ENCODE measurements at regions not wholly inside any gene's neighbourhood (a gene's known extent, or its start where the extent isn't known, plus 50 kb on each side); places are given as distances from the start of the nearest gene placed in this dataset.

DNA sequence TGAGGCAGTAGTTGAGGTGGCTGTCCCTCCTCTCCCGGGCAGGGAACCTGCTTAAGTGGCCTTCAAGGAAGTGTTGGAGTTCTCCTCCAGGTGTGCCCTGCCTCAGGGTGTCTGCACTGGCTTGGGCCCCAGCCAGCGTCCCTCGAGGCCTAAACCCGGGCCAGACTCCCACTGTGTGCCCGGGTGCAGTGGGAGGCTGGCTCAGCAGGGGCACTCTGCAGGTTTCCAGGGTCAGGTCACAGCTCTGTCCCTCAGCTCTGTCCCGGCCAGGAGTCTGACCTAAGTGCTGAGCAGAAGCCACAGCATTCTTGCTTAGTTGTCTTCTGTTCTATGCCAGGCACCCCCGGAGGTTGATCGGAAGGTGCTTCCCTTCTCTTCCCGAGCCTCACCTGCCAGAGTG is 69.0 kb upstream of the OTOS start:
- DNase-seq (ENCODE audit: low spot score) = no peak

DNA sequence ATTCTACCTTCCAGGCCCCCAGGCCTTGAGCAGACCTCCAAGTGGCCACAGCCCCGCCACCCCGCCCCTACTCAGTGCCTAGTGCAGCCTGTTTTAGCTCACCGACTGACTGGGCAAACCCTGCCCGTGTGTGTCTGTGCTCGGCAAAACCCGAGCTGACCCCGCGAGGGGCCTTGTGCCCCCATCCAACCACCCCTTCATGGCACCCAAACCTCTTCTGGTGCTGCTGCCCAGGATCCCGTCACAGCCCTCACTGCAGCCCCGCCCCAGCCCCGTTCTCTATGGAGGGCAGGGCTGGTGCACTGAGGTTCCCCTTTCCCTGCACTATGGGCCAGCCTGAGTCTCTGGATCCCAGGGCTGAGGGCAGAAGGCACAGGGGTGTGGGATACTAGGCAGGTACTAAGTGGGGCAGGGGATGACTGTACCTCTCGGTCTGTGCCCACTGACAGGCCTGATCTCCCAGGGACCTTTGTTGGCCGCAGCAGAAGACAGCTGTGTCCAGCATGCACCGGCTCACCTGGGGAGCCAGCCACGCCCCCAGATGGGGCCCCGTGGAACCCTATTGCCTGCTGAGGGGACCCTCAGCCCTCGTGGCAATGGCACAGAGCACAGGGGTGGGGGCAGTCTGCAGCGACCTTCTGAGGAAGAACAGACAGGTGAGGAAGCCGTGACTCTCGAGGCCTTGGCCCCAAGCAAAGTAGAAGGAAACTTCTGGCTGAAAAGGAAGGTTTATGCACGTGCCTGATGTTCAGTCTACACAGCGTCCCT is 69.9 kb upstream of the OTOS start:
- DNase-seq (ENCODE audit: low spot score) = no peak

DNA sequence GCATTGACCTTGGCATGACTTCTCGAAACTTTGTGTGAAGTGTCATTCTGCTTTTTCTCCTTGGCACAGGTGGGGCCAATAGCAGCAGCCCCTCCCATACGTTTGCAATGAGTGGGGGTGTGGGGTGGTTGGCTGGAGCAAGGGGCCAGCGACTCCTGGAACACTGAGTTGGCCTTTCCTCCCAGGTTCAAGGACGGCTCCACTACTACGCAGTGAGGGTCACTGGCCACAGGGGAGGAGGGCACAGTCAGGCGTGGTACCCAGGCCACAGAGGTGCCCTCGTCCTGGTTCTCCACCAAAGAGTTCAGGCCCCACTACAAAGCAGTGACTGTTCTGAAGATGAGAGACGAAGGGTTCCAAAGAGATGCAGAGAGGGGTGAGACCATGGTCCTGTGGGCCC is 70.6 kb upstream of the OTOS start:
- DNase-seq (ENCODE audit: low spot score) = no peak

DNA sequence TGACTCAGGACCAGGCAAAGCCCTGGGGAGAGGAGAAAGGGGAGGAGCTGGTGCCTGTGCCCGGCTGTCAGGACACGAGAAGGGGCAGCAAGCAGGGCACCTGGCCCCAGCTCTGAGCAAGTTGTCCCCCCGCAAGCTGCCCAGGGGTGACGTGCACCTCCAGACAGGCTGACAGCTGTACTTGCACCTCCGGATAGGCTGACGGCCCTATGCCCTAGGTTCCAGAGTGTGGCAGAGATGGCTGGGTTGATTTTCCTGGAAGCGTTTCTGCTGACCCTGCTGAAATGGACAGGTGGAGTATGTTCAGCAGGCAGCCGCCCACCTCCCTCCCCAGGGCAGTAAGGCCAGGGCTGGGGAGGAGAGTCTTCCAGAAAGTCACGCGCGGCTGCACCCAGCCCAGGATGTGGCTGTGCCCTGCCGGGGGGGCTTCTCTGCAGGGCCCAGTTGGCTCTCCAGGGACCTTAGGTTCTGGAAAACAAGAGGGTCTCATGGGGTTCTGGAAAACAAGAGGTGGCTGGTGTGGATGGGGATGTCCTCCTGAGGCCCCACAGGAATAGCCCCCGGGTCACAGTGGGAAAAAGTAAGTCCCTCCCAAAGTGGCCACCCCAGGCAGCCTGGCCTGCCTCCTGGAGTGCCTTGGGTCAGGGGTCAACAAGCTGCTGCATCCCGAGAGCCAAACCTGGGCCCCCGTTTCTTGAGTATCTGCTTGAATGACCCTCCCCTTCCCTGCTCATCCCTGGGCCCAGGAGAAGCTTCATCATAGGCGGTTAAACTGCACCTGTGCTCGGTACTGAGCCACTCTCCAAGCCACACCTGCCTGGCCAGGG is 71.4 kb upstream of the OTOS start:
- no peak for DNase-seq (ENCODE audit: low spot score)

DNA sequence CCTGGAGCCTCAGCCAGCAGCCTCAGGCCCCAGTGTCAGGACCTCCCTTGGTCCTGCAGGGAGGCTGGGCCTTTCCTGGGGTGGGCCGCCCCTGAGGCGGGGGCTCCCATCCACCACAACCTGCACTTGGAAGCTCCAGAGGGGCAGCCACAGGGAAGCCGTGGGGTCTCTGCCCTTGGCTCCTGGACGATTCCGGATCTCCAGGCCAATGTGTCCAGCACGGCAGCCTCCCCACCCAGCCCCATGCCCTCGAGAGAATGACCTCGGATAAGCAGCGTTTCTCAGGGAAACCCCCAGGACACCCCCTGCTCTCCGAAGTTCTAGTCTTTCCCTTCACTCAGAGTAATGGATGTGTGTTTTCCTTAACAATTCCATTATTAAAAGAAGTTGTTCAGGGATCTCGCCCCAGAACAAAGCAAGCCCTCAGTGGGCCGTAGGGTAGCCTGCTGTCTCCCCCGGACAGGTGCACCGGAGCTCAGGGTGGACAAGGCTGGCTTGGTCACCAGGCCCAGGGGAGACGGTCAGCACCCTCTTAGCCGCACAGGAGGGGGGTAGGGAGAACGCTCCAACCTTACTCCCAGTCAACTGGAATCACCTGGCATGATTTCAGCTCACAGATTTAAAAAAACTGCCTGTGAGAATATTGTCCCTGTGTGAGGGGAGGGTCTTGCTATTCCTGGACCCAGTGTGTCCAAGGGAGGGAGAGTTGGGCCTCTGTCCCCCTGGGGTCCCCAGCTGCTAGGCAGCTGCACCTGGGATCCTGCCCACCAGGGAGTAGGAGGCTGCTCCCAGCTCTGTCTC is 72.2 kb upstream of the OTOS start:
- no peak for DNase-seq (ENCODE audit: low spot score)

DNA sequence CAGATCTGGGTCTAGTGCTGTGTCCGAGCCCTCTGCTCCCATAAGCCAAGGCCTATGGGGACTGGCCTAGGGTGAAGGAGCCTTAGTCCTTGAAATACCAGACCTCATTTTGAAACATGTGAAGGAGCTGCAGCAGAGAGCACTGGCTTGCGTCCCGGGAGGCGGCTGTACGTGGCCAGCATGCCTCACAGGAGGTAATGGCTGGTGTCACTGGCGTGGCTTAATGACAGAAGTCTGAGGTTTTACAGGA is 72.7 kb upstream of the OTOS start:
- no peak for DNase-seq (ENCODE audit: low spot score)

DNA sequence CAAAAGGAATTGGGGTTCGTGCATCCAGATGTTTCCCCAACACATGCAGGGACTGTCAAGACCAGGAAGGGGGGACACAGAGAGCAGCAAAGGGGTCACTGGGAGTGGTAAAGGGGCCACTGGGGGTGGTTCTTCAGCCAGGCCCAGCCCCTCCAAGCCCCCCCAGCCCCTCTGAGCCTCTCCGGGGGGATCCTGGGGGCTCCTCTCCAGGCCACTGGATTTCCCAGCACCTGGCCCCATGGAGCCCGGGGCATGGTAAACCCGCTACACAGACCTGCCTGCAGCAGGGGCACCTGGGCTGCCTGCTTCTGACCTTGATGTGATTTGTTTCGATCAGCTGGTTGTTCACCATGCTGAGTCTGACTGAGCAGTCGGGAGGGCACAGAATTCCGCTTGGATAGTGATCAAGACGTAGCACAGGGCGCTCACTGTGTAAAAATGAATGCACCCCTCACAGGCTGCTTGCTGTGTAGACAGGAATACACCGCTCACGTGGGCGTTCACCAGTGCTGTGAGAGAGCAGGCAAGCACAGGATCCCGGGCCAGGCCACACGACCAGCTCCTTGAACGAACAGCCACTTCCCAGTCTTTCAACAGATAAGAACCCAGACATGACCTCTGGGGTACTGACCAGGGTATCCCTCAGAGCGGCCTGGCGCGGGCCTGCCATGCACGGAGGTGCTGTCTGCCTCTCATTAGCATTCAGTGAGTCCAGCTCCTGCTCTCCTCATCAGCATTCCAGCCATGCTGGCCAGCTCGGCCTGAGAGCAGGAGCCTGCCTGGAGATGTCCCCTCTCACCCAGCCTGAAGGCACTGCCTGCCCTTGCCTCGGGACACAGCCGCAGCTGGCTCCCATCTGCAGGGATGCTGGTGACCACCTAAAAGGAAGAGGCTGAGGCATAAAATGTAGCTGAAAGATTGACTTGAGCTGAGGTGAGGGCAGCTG is 73.3 kb upstream of the OTOS start:
- no peak for DNase-seq (ENCODE audit: low spot score)

DNA sequence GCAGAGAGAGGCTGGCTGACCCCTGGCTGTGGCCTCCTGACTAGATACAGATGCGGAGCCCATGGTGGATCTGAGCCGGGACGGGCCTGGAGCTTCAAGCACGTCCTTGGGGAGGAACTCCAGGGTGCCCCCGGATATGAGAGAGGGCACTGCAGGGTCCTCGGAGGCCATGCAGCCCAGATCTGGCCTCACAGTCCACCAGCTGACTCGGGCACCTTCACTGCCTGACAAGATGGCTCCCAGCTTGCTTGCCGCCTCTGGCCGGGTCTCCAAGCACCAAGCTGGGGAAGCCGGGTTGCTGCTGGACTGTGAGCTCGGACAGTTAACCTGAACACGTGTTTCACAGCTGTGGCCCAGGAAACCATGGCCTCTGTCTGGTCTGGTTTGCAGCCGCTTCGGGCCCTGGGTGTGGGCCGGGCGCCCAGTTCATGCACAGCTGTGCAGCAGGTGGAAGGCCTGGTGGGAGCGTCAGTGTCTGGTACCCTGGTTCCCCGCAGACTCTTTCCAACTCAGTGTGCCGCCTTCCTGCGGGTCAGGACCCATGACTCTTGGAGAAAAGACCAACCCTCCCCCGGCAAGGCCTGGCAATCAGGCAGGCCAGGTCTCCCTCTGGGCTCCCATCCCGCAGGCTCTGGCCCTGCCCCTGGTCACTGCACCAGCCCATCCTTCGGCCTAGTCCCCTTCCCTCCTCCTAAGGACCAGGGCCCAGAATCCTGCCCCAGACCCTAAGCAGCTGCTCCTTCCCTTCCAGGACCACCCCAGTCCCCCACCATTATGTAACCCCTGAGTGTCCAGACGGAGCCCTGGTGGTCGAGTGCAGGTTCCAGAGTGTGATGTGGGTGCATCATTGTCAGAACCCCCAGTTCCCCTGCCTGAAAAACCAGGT is 74.6 kb upstream of the OTOS start:
- DNase-seq (ENCODE audit: low spot score) = no peak

DNA sequence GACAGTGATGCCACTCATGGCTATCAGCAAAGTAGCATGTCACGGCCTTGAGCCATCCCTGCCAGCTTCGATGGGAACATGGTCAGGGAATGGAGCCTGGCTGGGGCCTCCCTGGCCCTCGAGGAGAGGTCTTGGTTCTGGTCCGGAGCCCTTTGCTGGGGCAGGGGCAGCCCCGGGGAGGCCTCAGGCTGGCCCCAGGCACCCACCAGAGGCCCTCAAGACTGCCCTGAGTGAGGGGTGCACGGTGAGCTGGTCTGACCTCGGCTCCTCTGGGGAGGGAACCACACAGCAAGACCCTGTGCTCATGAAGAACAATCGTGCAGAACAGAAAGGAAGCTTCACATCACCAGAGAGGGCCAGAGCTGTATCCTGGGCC is 75.2 kb upstream of the OTOS start:
- no peak for DNase-seq (ENCODE audit: low spot score)

DNA sequence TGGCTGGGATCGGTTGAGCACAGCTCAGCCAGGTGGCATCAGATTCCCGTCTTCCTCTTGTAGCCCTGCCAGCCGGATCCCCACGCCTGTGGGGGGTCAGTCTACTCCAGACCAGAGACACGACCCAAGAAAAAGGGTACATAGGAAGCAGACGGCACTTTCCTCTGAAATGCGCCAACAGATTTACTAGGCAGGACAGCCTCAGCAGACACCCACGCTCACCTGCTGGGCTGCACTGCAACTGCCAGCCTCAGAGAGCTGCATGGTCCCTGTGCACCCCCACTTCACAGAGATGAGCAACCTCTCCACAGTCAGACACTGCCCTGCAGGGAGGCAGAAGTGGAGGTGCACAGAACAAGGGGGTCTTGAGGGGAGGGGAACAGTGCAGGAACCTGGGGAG is 75.7 kb upstream of the OTOS start:
- no peak for DNase-seq (ENCODE audit: low spot score)

DNA sequence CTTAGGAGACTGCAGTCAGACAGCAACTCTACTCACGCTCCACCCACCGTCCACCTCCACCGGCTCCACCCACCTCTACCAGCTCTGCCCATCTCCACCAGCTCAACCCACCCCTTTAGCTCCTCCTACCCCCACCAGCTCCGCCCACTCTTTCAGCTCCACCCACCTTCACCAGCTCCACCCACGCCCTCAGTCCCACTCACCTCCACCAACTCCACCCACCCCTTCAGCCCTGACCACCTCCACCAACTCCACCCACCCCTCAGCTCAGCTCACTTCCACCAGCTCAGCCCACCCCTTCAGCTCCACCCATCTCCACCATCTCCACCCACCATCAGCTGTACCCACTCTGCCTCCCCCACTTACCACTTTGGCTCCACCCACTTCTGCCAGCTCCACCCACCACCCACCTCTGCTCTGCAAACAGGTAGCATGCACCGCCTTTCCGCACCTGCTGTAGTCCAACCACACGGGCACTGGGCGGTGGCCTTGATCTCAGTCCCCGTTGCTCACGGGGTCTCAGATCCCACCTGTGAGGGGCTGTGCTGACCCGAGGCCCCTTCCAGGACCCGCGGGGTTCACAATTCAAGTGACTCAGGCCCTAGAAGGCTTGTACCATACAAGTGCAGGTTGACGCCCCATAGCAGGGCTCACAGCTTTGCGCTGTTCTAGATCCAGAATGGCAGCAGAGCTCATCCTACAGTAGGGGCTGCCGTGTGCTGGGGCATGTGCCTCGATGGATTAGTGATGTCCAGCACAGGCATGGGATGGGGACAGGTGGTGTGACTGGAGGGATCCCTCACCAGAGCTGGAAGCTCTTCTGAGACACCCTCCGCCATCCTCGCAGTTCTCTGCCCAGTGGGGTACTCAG is 77.2 kb upstream of the OTOS start:
- DNase-seq (ENCODE audit: low spot score) = no peak

DNA sequence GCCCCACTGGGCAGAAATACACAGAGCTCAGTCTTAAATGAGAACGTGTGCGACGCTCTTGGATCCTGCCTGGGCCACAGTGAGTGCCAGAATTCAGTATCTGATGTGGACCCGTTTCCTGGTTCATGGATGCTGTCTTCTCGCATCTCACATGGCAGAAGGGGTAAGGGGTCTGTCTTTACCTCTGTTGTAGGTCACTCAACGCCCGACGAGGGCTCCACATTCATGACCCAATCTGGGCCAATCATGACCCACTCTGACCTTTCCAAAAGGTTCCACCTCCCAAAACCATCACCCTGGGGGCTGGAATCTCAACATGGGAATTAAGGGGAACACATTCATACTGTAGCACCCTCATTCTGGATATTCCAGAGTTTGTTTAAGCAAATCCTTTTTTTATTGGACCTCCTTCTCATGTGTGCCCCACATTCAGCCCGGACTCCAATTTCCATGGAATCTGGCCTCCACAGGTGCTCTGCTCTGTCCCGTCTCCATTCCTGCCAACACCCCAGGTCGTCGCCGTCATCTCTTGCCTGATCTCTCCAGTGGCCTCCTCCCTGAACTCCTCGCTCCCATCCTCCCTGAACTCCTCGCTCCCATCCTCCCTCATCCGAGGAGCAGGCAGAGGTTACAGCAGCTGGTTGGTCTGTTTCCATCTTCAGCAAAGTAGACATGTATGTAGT is 78.9 kb upstream of the OTOS start:
- no peak for DNase-seq (ENCODE audit: low spot score)

DNA sequence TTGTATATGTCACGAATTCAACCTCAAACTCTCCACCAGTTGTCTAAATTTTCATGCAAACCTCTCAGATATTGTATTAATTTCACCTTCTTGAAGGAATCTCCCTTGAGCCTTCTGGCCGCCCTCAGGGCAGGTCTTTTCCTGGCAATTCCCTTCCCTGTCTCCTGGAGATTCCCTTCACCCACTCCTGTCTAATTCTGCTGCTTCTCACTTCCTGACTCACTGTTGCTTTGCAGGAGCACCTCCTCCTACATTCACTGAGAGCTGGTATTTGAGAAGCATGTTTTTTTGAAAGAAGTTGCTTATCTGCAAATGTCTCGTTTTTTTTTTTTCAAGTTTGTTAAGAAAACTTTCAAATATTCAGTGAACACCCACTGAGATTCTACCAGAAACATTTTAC is 79.9 kb upstream of the OTOS start:
- DNase-seq (ENCODE audit: low spot score) = no peak

DNA sequence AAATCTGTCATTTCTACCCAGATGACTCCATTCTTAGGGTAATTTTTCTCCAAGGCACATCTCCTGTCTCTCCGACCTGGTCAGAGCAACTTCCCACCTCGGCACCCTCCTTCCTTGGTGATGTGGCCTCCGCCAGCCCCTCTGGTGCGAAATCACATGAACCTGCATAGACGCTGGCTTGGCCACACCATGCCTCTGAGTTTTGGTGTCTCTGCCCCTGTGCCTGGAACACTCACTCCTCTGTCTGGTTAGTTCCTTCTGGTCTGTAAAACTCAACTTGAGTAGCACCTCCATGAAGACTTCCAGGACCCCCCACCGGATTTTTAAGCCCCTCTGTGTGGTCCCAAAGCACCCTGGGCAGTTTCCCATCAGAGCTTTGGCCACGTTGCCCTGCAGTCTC is 83.2 kb upstream of the OTOS start:
- DNase-seq (ENCODE audit: low spot score) = no peak

DNA sequence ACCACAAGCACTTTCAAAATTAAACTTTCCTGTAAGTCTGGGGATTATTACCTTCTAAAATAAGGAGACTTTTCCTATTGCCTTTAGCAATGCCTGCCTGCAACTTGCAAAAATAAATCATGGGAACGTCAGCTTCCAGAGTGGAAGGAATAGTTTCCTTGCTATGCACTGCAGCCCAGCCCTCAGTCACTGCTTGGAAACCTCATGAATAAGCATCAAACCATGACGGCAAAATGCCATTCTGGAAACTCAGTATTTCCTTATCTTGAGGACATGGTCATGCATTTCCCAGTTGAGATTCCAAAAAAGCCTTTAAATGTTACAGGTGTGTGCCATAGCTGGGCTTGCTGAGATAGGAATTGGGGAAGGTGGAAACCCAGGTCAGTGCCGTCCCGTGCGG is 84.2 kb upstream of the OTOS start:
- DNase-seq (ENCODE audit: low spot score) = no peak

DNA sequence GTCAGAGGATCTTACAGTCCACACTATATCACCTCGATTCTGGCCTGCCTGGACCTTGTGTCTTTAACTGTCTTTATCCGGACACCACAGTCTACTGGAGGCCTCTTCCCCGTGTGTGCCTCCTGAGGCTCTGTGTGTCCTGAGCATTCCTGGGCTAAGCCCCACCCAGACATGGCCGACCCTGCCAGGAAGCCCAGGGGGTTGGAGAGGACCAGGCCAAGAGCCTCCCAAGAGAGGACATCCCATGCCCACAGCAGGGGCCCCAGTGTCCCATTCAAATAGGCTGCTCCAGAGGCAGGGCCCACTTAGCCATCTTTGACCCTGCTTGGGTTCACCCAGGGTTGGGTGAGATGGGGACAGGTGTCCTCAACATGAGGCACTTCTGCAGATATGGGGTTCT is 84.7 kb upstream of the OTOS start:
- no peak for DNase-seq (ENCODE audit: low spot score)

DNA sequence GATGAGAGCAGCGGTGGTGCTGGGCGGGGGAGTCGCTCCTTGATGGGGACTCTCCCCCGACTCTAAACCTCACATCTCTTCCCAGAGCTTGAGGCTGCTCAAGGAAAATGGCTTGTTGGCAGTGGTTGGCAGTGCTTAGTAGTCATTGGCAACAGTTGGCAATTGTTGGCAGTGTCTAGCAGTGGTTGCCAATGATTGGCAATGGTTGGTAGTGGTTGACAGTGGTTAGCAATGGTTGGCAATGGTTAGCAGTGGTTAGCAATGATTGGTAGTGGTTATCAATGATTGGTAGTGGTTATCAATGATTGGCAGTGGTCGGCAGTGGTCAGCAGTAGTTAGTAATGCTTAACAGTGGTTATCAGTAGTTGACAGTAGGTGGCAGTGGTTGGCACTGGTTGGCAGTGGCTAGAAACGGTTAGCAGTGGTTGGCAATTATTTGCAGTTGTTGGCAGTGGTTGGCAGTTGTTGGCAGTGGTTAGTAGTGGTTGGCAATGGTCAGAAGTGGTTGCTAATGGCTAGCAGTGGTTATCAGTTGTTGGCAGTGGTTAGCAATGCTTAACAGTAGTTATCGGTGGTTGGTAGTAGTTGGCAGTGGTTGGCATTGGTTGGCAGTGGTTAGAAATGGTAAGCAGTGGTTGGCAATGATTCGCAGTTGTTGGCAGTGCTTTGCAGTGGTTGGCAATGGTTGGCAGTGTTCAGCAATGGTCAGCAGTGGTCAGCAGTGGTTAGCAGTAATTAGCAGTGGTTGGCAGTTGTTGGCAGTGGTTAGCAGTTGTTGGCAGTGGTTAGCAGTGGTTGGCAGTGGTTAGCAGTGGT is 85.4 kb upstream of the OTOS start:
- no peak for DNase-seq (ENCODE audit: low spot score)

DNA sequence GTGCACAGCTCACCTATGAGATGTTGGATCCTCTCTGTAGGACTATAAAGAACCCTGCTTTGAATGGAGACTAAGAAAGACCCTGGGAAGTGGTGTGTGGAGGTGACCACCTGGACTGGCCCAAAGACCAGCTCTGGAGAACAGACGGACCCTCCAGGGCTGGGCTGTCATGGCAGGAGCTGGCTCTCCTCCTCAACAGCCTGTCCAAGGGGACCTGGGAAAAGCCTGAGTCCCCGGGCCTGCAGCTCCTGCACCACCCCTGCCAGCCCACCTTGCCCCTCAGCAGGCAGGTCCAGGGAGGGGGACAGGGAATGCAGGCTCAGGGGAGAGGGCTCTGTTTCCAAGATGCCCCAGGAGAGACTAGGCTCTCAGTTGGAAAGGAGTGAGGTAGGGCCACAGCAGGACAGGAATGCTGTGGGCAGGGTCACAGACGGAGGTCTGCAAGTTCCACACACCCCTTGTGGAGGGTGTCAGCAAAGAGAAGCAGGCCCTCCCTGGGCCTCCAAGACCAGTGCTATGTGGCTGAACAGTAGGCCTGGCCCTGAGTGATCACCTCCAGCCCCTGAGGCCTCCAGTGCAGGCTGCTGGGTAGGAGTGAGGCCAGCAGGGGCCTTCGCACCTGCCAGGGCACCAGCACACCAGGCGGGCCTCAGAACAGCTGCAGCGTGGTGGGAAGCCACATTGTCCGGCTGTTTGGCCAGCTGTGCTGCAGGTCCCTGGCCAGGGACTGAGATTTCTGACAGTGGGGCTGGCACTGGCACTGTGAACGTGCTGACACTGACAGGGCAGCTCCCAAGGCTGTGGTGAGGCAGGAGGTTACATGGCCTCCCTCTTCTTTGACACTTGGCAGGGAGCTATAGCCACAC is 86.4 kb upstream of the OTOS start:
- no peak for DNase-seq (ENCODE audit: low spot score)
